ENCODE measurements at regions not wholly inside any gene's neighbourhood (a gene's known extent, or its start where the extent isn't known, plus 50 kb on each side); places are given as distances from the start of the nearest gene placed in this dataset.

- no peak for DNase-seq (ENCODE audit: low spot score in 2 of 2, unreplicated experiment in 2 of 2)
- H3K36me3 Mint-ChIP-seq, result peaks cover 2% of the 10 kb centered on the region
- H3K4me1 Mint-ChIP-seq, result peaks cover 4% of the 10 kb centered on the region
- no peak overlapping the region for H3K4me3 Mint-ChIP-seq
- TF ChIP-seq CTCF (IDR thresholded peaks at IDR 0.05; ENCODE audit: unreplicated experiment), result no peak
- no peak overlapping the region for H3K27ac Mint-ChIP-seq
- peaks cover 2% of the 10 kb centered on the region for H3K27me3 Mint-ChIP-seq (ENCODE audit: low read depth)
- peaks cover 9% of the 10 kb centered on the region for H3K9me3 Mint-ChIP-seq
These were observed 143.5 kb upstream of the BMP2 start for GRCh38 chr20:6623989-6624388.

GRCh38 chr20:6622041-6622440 is 145.4 kb upstream of the BMP2 start:
- no peak overlapping the region for H3K4me3 Mint-ChIP-seq
- TF ChIP-seq CTCF (IDR thresholded peaks at IDR 0.05; ENCODE audit: unreplicated experiment), result no peak
- H3K4me1 Mint-ChIP-seq, result peaks cover 4% of the 10 kb centered on the region
- no peaks in the 10 kb centered on the region for H3K27me3 Mint-ChIP-seq (ENCODE audit: low read depth)
- no peak overlapping the region for H3K27ac Mint-ChIP-seq
- peaks cover 2% of the 10 kb centered on the region for H3K36me3 Mint-ChIP-seq
- DNase-seq (ENCODE audit: low spot score in 2 of 2, unreplicated experiment in 2 of 2), result no peak
- H3K9me3 Mint-ChIP-seq, result peaks cover 9% of the 10 kb centered on the region

GRCh38 chr20:6618051-6618450 is 149.4 kb upstream of the BMP2 start:
- TF ChIP-seq CTCF (IDR thresholded peaks at IDR 0.05; ENCODE audit: unreplicated experiment), result no peak
- Mint-ChIP-seq H3K36me3 (no peaks in the 10 kb centered on the region), H3K27ac (no peak overlapping the region), H3K9me3 (no peaks in the 10 kb centered on the region), H3K4me1 (peaks cover 2% of the 10 kb centered on the region), H3K4me3 (no peak overlapping the region), H3K27me3 (ENCODE audit: low read depth) (no peaks in the 10 kb centered on the region)
- DNase-seq (ENCODE audit: low spot score in 2 of 2, unreplicated experiment in 2 of 2), result no peak

GRCh38 chr20:6616421-6616820 is 151.1 kb upstream of the BMP2 start:
- no peaks in the 10 kb centered on the region for H3K36me3 Mint-ChIP-seq
- H3K27ac Mint-ChIP-seq, result no peak overlapping the region
- H3K27me3 Mint-ChIP-seq (ENCODE audit: low read depth), result no peaks in the 10 kb centered on the region
- TF ChIP-seq CTCF (IDR thresholded peaks at IDR 0.05; ENCODE audit: unreplicated experiment), result no peak
- no peak for DNase-seq (ENCODE audit: low spot score in 2 of 2, unreplicated experiment in 2 of 2)
- H3K9me3 Mint-ChIP-seq, result peaks cover 4% of the 10 kb centered on the region
- H3K4me1 Mint-ChIP-seq, result peaks cover 5% of the 10 kb centered on the region
- H3K4me3 Mint-ChIP-seq, result no peak overlapping the region

- no peak for TF ChIP-seq CTCF (IDR thresholded peaks at IDR 0.05; ENCODE audit: unreplicated experiment)
- peaks cover 4% of the 10 kb centered on the region for H3K9me3 Mint-ChIP-seq
- no peaks in the 10 kb centered on the region for H3K36me3 Mint-ChIP-seq
- H3K4me1 Mint-ChIP-seq, result peaks cover 10% of the 10 kb centered on the region
- no peak overlapping the region for H3K27ac Mint-ChIP-seq
- H3K27me3 Mint-ChIP-seq (ENCODE audit: low read depth), result no peaks in the 10 kb centered on the region
- DNase-seq (ENCODE audit: low spot score in 2 of 2, unreplicated experiment in 2 of 2), result no peak
- no peak overlapping the region for H3K4me3 Mint-ChIP-seq
These were observed 152.7 kb upstream of the BMP2 start for GRCh38 chr20:6614836-6615235.

GRCh38 chr20:6613280-6613861 is 154.1 kb upstream of the BMP2 start:
- H3K4me1 Mint-ChIP-seq, result peaks cover 16% of the 10 kb centered on the region
- H3K27ac Mint-ChIP-seq, result no peak overlapping the region
- no peaks in the 10 kb centered on the region for H3K36me3 Mint-ChIP-seq
- TF ChIP-seq CTCF (IDR thresholded peaks at IDR 0.05; ENCODE audit: unreplicated experiment), result no peak
- peaks cover 4% of the 10 kb centered on the region for H3K9me3 Mint-ChIP-seq
- no peak for DNase-seq (ENCODE audit: low spot score in 2 of 2, unreplicated experiment in 2 of 2)
- H3K4me3 Mint-ChIP-seq, result no peak overlapping the region
- no peaks in the 10 kb centered on the region for H3K27me3 Mint-ChIP-seq (ENCODE audit: low read depth)
